ENCODE measurements at regions not wholly inside any gene's neighbourhood (a gene's known extent, or its start where the extent isn't known, plus 50 kb on each side); places are given as distances from the start of the nearest gene placed in this dataset.

- Histone ChIP-seq H3K9ac (no peak overlapping the region), H3K9me3 (ENCODE audit: low read depth) (no peaks in the 10 kb centered on the region), H3K4me1 (ENCODE audit: insufficient read depth) (no peaks in the 10 kb centered on the region), H3K27me3 (replicated peaks; ENCODE audit: insufficient read depth) (no peaks in the 10 kb centered on the region), H3K27ac (no peak overlapping the region), H3F3A (ENCODE audit: insufficient read depth) (no peaks in the 10 kb centered on the region), H2AFZ (no peak overlapping the region), H3K79me2 (ENCODE audit: insufficient read depth) (no peaks in the 10 kb centered on the region), H3K4me2 (ENCODE audit: unreplicated experiment) (no peak overlapping the region), H4K20me1 (ENCODE audit: insufficient read depth) (no peaks in the 10 kb centered on the region), H3K9me2 (ENCODE audit: insufficient read depth) (no peaks in the 10 kb centered on the region), H3K36me3 (ENCODE audit: low read depth) (no peaks in the 10 kb centered on the region), H3K4me3 (no peak overlapping the region)
- WGBS, 2 experiments (ENCODE audit: low coverage in 1 of 2, low lambda C conversion rate in 2 of 2, missing lambda C conversion rate in 2 of 2), result 78 to 80% methylated on average over 3 to 4 of the region's 4 CpGs
- TF ChIP-seq EZH2phosphoT487 (IDR thresholded peaks at IDR 0.05; ENCODE audit: insufficient read depth, low read depth), result no peak
- no peak for TF ChIP-seq EZH2 (IDR thresholded peaks at IDR 0.05; ENCODE audit: insufficient read depth, poor library complexity, severe bottlenecking)
- no peak for DNase-seq
- in situ Hi-C loops (cut with MboI), result no loop called here
These were observed 207.0 kb upstream of the FAM9B start for GRCh38 chrX:9240956-9241355.

- Histone ChIP-seq H3K36me3 (ENCODE audit: low read depth) (no peaks in the 10 kb centered on the region), H4K20me1 (ENCODE audit: insufficient read depth) (no peaks in the 10 kb centered on the region), H3F3A (ENCODE audit: insufficient read depth) (no peaks in the 10 kb centered on the region), H3K9me2 (ENCODE audit: insufficient read depth) (no peaks in the 10 kb centered on the region), H3K27me3 (replicated peaks; ENCODE audit: insufficient read depth) (no peaks in the 10 kb centered on the region), H2AFZ (no peak overlapping the region), H3K9ac (no peak overlapping the region), H3K79me2 (ENCODE audit: insufficient read depth) (no peaks in the 10 kb centered on the region), H3K4me3 (no peak overlapping the region), H3K4me1 (ENCODE audit: insufficient read depth) (no peaks in the 10 kb centered on the region), H3K9me3 (ENCODE audit: low read depth) (no peaks in the 10 kb centered on the region), H3K4me2 (ENCODE audit: unreplicated experiment) (no peak overlapping the region), H3K27ac (no peak overlapping the region)
- 85 to 89% methylated on average over 7 to 11 of the region's 11 CpGs for WGBS, 2 experiments (ENCODE audit: low coverage in 1 of 2, low lambda C conversion rate in 2 of 2, missing lambda C conversion rate in 2 of 2)
- in situ Hi-C loops (cut with MboI), result no loop called here
- no peak for DNase-seq
- TF ChIP-seq EZH2phosphoT487 (IDR thresholded peaks at IDR 0.05; ENCODE audit: insufficient read depth, low read depth), result no peak
- TF ChIP-seq EZH2 (IDR thresholded peaks at IDR 0.05; ENCODE audit: insufficient read depth, poor library complexity, severe bottlenecking), result no peak
These were observed 207.5 kb upstream of the FAM9B start for GRCh38 chrX:9241427-9241826.

GRCh38 chrX:9249051-9249846 is 215.3 kb upstream of the FAM9B start:
- Histone ChIP-seq H3K9me2 (ENCODE audit: insufficient read depth) (no peaks in the 10 kb centered on the region), H3K27ac (no peak overlapping the region), H3K9ac (no peak overlapping the region), H3K4me3 (no peak overlapping the region), H3K4me2 (ENCODE audit: unreplicated experiment) (no peak overlapping the region), H3K36me3 (ENCODE audit: low read depth) (no peaks in the 10 kb centered on the region), H3K27me3 (replicated peaks; ENCODE audit: insufficient read depth) (no peaks in the 10 kb centered on the region), H3K4me1 (ENCODE audit: insufficient read depth) (no peaks in the 10 kb centered on the region), H3K79me2 (ENCODE audit: insufficient read depth) (no peaks in the 10 kb centered on the region), H3F3A (ENCODE audit: insufficient read depth) (no peaks in the 10 kb centered on the region), H4K20me1 (ENCODE audit: insufficient read depth) (no peaks in the 10 kb centered on the region), H3K9me3 (ENCODE audit: low read depth) (no peaks in the 10 kb centered on the region), H2AFZ (no peak overlapping the region)
- no peak for TF ChIP-seq EZH2 (IDR thresholded peaks at IDR 0.05; ENCODE audit: insufficient read depth, poor library complexity, severe bottlenecking)
- no peak for TF ChIP-seq EZH2phosphoT487 (IDR thresholded peaks at IDR 0.05; ENCODE audit: insufficient read depth, low read depth)
- WGBS, 2 experiments (ENCODE audit: low coverage in 1 of 2, low lambda C conversion rate in 2 of 2, missing lambda C conversion rate in 2 of 2), result 76 to 84% methylated on average over 8 of the region's 8 CpGs
- in situ Hi-C loops (cut with MboI), result no loop called here
- DNase-seq, result no peak

- no peak for DNase-seq
- Histone ChIP-seq H3K9me3 (ENCODE audit: low read depth) (no peaks in the 10 kb centered on the region), H3K36me3 (ENCODE audit: low read depth) (no peaks in the 10 kb centered on the region), H3K4me1 (ENCODE audit: insufficient read depth) (no peaks in the 10 kb centered on the region), H3K9me2 (ENCODE audit: insufficient read depth) (no peaks in the 10 kb centered on the region), H3F3A (ENCODE audit: insufficient read depth) (no peaks in the 10 kb centered on the region), H2AFZ (no peak overlapping the region), H3K27me3 (replicated peaks; ENCODE audit: insufficient read depth) (no peaks in the 10 kb centered on the region), H3K27ac (no peak overlapping the region), H3K4me3 (no peak overlapping the region), H3K9ac (no peak overlapping the region), H3K4me2 (ENCODE audit: unreplicated experiment) (no peak overlapping the region), H3K79me2 (ENCODE audit: insufficient read depth) (no peaks in the 10 kb centered on the region), H4K20me1 (ENCODE audit: insufficient read depth) (no peaks in the 10 kb centered on the region)
- 64 to 77% methylated on average over 2 to 4 of the region's 4 CpGs for WGBS, 2 experiments (ENCODE audit: low coverage in 1 of 2, low lambda C conversion rate in 2 of 2, missing lambda C conversion rate in 2 of 2)
- no peak for TF ChIP-seq EZH2phosphoT487 (IDR thresholded peaks at IDR 0.05; ENCODE audit: insufficient read depth, low read depth)
- in situ Hi-C loops (cut with MboI), result no loop called here
These were observed 212.7 kb upstream of the TBL1X start for GRCh38 chrX:9252182-9252581.

Data from GM23248 (cell line).